ENCODE measurements at regions not wholly inside any gene's neighbourhood (a gene's known extent, or its start where the extent isn't known, plus 50 kb on each side); places are given as distances from the start of the nearest gene placed in this dataset.

DNA sequence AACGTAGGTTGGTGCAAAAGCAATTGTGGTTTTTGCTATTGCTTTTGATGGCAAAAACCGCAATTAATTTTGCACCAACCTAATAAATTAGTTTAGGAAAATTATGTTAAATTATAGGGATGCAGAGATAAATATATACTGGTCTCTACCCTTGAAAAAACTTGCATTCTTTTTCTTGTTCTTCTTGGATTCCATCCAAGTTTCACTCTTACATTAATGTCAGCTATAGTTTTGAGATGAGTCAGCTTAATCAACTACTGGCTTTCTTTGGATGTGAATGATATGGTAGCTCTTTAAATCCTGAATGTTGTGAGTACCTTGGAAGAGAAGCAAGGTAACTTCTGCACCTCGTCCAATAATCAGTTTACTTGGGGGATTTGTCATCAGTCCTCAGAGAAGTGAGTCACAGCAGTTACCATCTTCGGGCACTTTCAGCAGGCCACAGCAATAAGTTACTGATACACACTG, 549.0 kb upstream of the ZNF608 start:
- DNase-seq (ENCODE audit: low read depth), result peak; percentile 4
- no peak for TF ChIP-seq CTCF (conservative IDR thresholded peaks at IDR 0.05; ENCODE audit: low read length)
- H3K4me3 ChIP-seq (ENCODE audit: low read length), result no peak overlapping the region

DNA sequence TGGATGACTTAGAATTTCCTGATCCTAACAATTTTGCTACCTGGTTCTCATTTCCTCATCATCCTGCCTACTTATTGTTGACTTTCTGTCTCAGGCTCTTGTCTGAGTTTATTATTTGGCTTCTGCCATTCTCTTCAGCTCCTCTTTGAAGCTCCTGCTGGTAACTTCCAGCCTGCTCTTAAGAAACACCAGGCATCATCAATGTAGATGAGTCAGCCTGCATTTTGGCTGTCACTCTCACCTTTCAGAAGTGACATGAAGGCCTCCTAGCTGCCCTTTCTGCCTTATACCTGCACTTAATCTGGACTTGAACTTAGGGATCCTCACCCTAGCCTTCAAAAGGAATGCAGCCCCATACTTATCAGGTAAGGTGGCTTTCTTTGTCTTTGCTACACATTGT, 551.8 kb upstream of the ZNF608 start:
- TF ChIP-seq CTCF (conservative IDR thresholded peaks at IDR 0.05; ENCODE audit: low read length), result no peak
- DNase-seq (ENCODE audit: low read depth), result peak; percentile 4
- H3K4me3 ChIP-seq (ENCODE audit: low read length), result no peak overlapping the region

- peak; percentile 7 for DNase-seq (ENCODE audit: low read depth)
- no peak for TF ChIP-seq CTCF (conservative IDR thresholded peaks at IDR 0.05; ENCODE audit: low read length)
- no peak overlapping the region for H3K4me3 ChIP-seq (ENCODE audit: low read length)
Observed at GRCh38 chr5:125298746-125299379, 552.4 kb upstream of the ZNF608 start.

DNA sequence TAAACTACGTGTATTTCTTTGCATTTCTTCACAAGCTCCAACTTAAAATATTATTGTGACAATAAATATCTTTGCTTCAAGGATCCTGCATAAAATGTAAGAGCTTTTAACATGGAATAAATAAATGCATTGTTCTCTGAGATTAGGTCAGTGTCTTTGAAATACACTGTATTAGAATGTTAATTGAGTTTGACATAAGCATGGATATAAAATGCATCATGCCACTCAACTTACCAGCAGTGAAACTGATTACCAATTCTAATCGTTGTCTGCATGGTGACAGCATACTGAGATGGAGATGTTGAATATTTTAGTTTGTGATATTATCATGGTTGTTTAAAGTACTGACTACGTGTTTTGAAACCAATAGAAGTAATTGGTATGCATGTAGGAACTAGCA, 555.3 kb upstream of the ZNF608 start:
- DNase-seq (ENCODE audit: low read depth), result no peak
- no peak overlapping the region for H3K4me3 ChIP-seq (ENCODE audit: low read length)
- TF ChIP-seq CTCF (conservative IDR thresholded peaks at IDR 0.05; ENCODE audit: low read length), result no peak

GRCh38 chr5:125302577-125302976, 556.1 kb upstream of the ZNF608 start:
- no peak overlapping the region for H3K4me3 ChIP-seq (ENCODE audit: low read length)
- TF ChIP-seq CTCF (conservative IDR thresholded peaks at IDR 0.05; ENCODE audit: low read length), result no peak
- DNase-seq (ENCODE audit: low read depth), result no peak

DNA sequence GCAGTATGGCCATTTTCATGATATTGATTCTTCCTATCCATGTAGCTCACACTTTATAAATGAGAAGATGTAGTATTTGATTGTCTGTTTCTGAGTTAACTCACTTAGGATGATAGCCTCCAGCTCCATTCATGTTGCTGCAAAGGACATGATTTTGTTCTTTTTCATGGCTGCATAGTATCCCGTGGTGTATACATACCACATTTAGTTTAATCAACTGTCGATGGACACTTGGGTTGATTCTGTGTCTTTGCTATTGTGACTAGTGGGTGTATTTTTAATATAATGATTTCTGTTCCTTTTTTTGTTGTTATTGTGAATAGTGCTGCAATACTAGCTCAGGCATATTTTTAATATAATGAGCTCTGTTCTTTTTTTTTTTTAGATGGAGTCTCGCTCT, 560.3 kb upstream of the ZNF608 start:
- no peak for TF ChIP-seq CTCF (conservative IDR thresholded peaks at IDR 0.05; ENCODE audit: low read length)
- H3K4me3 ChIP-seq (ENCODE audit: low read length), result no peak overlapping the region
- DNase-seq (ENCODE audit: low read depth), result no peak

- no peak for TF ChIP-seq CTCF (conservative IDR thresholded peaks at IDR 0.05; ENCODE audit: low read length)
- peak; percentile 15 for DNase-seq (ENCODE audit: low read depth)
- no peak overlapping the region for H3K4me3 ChIP-seq (ENCODE audit: low read length)
Observed at GRCh38 chr5:125310749-125311148, 564.3 kb upstream of the ZNF608 start.
